GM18868 (cell line): ENCODE measurements at regions not wholly inside any gene's neighbourhood (a gene's known extent, or its start where the extent isn't known, plus 50 kb on each side); places are given as distances from the start of the nearest gene placed in this dataset.

Experiments used
- ATAC-seq: cut with Tn5 transposase; IDR thresholded peaks from one replicate; pipeline ENCODE4 v1.9.1; 2021; ENCODE audit warnings: mild to moderate bottlenecking, moderate library complexity; ENCODE audit not compliant: unreplicated experiment

GRCh38 chr3:74357881-74358280 lies 256.6 kb downstream of the CNTN3 start:
- no peak for ATAC-seq

GRCh38 chr3:74353039-74353438 lies 261.4 kb downstream of the CNTN3 start:
- ATAC-seq, result no peak

- ATAC-seq, result no peak
These were observed 262.3 kb downstream of the CNTN3 start for GRCh38 chr3:74352166-74352565.

- ATAC-seq, result no peak
These were observed 263.2 kb downstream of the CNTN3 start for GRCh38 chr3:74351213-74351612.

GRCh38 chr3:74349015-74349414 lies 265.4 kb downstream of the CNTN3 start:
- no peak for ATAC-seq

GRCh38 chr3:74347563-74348268 lies 266.7 kb downstream of the CNTN3 start:
- ATAC-seq, result no peak

- ATAC-seq, result no peak
These were observed 267.6 kb downstream of the CNTN3 start for GRCh38 chr3:74346896-74347295.

GRCh38 chr3:74345701-74346100 lies 268.8 kb downstream of the CNTN3 start:
- ATAC-seq, result no peak

- ATAC-seq, result no peak
These were observed 269.5 kb downstream of the CNTN3 start for GRCh38 chr3:74344865-74345440.

GRCh38 chr3:74343391-74343790 lies 271.1 kb downstream of the CNTN3 start:
- no peak for ATAC-seq

- ATAC-seq, result no peak
These were observed 275.5 kb downstream of the CNTN3 start for GRCh38 chr3:74338998-74339397.

GRCh38 chr3:74332165-74332564 lies 282.3 kb downstream of the CNTN3 start:
- ATAC-seq, result no peak

GRCh38 chr3:74331711-74332110 lies 282.7 kb downstream of the CNTN3 start:
- ATAC-seq, result no peak

- no peak for ATAC-seq
These were observed 285.4 kb downstream of the CNTN3 start for GRCh38 chr3:74329096-74329495.

GRCh38 chr3:74328435-74328834 lies 286.0 kb downstream of the CNTN3 start:
- no peak for ATAC-seq

- no peak for ATAC-seq
These were observed 299.2 kb downstream of the CNTN3 start for GRCh38 chr3:74315291-74315690.

- no peak for ATAC-seq
These were observed 299.8 kb downstream of the CNTN3 start for GRCh38 chr3:74314696-74315095.

GRCh38 chr3:74309716-74310115 lies 304.7 kb downstream of the CNTN3 start:
- ATAC-seq, result no peak

- no peak for ATAC-seq
These were observed 310.0 kb downstream of the CNTN3 start for GRCh38 chr3:74304424-74304823.

GRCh38 chr3:74303711-74304110 lies 310.7 kb downstream of the CNTN3 start:
- no peak for ATAC-seq

- no peak for ATAC-seq
These were observed 311.5 kb downstream of the CNTN3 start for GRCh38 chr3:74302969-74303368.

- no peak for ATAC-seq
These were observed 312.2 kb downstream of the CNTN3 start for GRCh38 chr3:74302281-74302680.

GRCh38 chr3:74301056-74301455 lies 313.4 kb downstream of the CNTN3 start:
- ATAC-seq, result no peak
